ENCODE measurements at regions not wholly inside any gene's neighbourhood (a gene's known extent, or its start where the extent isn't known, plus 50 kb on each side); places are given as distances from the start of the nearest gene placed in this dataset.

GRCh38 chr9:109710830-109711229, 69.2 kb upstream of the PALM2AKAP2 start:
- Histone ChIP-seq H3K36me3 (ENCODE audit: insufficient read depth, low read length) (no peaks in the 10 kb centered on the region), H4K20me1 (ENCODE audit: insufficient read depth, low read length) (no peaks in the 10 kb centered on the region), H3K79me2 (ENCODE audit: insufficient read depth, low read depth, low read length) (no peaks in the 10 kb centered on the region), H3K9me2 (ENCODE audit: insufficient read depth, low read length) (no peaks in the 10 kb centered on the region), H2AFZ (ENCODE audit: low read length) (no peak overlapping the region), H3K4me1 (ENCODE audit: insufficient read depth, low read length, poor library complexity, severe bottlenecking) (no peaks in the 10 kb centered on the region), H3K4me2 (ENCODE audit: low read length) (no peak overlapping the region), H3K4me3 (ENCODE audit: low read depth, low read length, poor library complexity, severe bottlenecking) (no peak overlapping the region), H3K27ac (ENCODE audit: low read depth, low read length, poor library complexity, severe bottlenecking) (no peak overlapping the region), H3K9me3 (ENCODE audit: low read length) (no peaks in the 10 kb centered on the region)
- BruUV-seq (replicated peaks), result no TSS peak
- intact Hi-C loops (cut with micrococcal nuclease; ENCODE audit: unreplicated experiment), result no loop called here
- POLR2A ChIA-PET, result interaction anchor here (0.7 kb wide), 1 partner anchor 1666 kb away, joined by 3 read pairs; no protein-coding TSS in a partner anchor
- no peak for DNase-seq (ENCODE audit: low spot score)
- no peak for TF ChIP-seq EZH2phosphoT487 (IDR thresholded peaks at IDR 0.05; ENCODE audit: borderline replicate concordance, low read depth, low read length)
- no peak for TF ChIP-seq CTCF (conservative IDR thresholded peaks at IDR 0.05; ENCODE audit: low read length)
- CTCF ChIA-PET (ENCODE audit: unreplicated experiment), result no interaction called here

- no peak overlapping the region for H3K4me3 ChIP-seq (ENCODE audit: low read depth, low read length, poor library complexity, severe bottlenecking)
- ChIA-PET POLR2A (no interaction called here), CTCF (ENCODE audit: unreplicated experiment) (no interaction called here)
- no TSS peak for BruUV-seq (replicated peaks)
- no peak for DNase-seq (ENCODE audit: low spot score)
- H3K9me3 ChIP-seq (ENCODE audit: low read length), result no peaks in the 10 kb centered on the region
- TF ChIP-seq CTCF (conservative IDR thresholded peaks at IDR 0.05; ENCODE audit: low read length) (no peak), EZH2phosphoT487 (IDR thresholded peaks at IDR 0.05; ENCODE audit: borderline replicate concordance, low read depth, low read length) (no peak)
- H4K20me1 ChIP-seq (ENCODE audit: insufficient read depth, low read length), result no peaks in the 10 kb centered on the region
- H3K4me1 ChIP-seq (ENCODE audit: insufficient read depth, low read length, poor library complexity, severe bottlenecking), result no peaks in the 10 kb centered on the region
- intact Hi-C loops (cut with micrococcal nuclease; ENCODE audit: unreplicated experiment), result no loop called here
- H3K36me3 ChIP-seq (ENCODE audit: insufficient read depth, low read length), result no peaks in the 10 kb centered on the region
- no peak overlapping the region for H2AFZ ChIP-seq (ENCODE audit: low read length)
- H3K79me2 ChIP-seq (ENCODE audit: insufficient read depth, low read depth, low read length), result no peaks in the 10 kb centered on the region
- H3K9me2 ChIP-seq (ENCODE audit: insufficient read depth, low read length), result no peaks in the 10 kb centered on the region
- H3K27ac ChIP-seq (ENCODE audit: low read depth, low read length, poor library complexity, severe bottlenecking), result no peak overlapping the region
- H3K4me2 ChIP-seq (ENCODE audit: low read length), result no peak overlapping the region
These were observed 64.7 kb upstream of the PALM2AKAP2 start for GRCh38 chr9:109715344-109715743.

- TF ChIP-seq EZH2phosphoT487 (IDR thresholded peaks at IDR 0.05; ENCODE audit: borderline replicate concordance, low read depth, low read length), result no peak
- TF ChIP-seq CTCF (conservative IDR thresholded peaks at IDR 0.05; ENCODE audit: low read length), result no peak
These were observed 63.4 kb upstream of the PALM2AKAP2 start for GRCh38 chr9:109716631-109717030.

More at GRCh38 chr9:109716631-109717030, 63.4 kb upstream of the PALM2AKAP2 start:
- no peak overlapping the region for H3K4me2 ChIP-seq (ENCODE audit: low read length)
- POLR2A ChIA-PET, result no interaction called here
- H3K36me3 ChIP-seq (ENCODE audit: insufficient read depth, low read length), result no peaks in the 10 kb centered on the region
- H3K4me3 ChIP-seq (ENCODE audit: low read depth, low read length, poor library complexity, severe bottlenecking), result no peak overlapping the region
- no peaks in the 10 kb centered on the region for H3K9me2 ChIP-seq (ENCODE audit: insufficient read depth, low read length)
- H2AFZ ChIP-seq (ENCODE audit: low read length), result no peak overlapping the region
- CTCF ChIA-PET (ENCODE audit: unreplicated experiment), result no interaction called here
- intact Hi-C loops (cut with micrococcal nuclease; ENCODE audit: unreplicated experiment), result no loop called here
- no peak for DNase-seq (ENCODE audit: low spot score)
- no peaks in the 10 kb centered on the region for H3K79me2 ChIP-seq (ENCODE audit: insufficient read depth, low read depth, low read length)
- no TSS peak for BruUV-seq (replicated peaks)
- no peaks in the 10 kb centered on the region for H3K9me3 ChIP-seq (ENCODE audit: low read length)
- no peak overlapping the region for H3K27ac ChIP-seq (ENCODE audit: low read depth, low read length, poor library complexity, severe bottlenecking)
- no peaks in the 10 kb centered on the region for H3K4me1 ChIP-seq (ENCODE audit: insufficient read depth, low read length, poor library complexity, severe bottlenecking)
- H4K20me1 ChIP-seq (ENCODE audit: insufficient read depth, low read length), result no peaks in the 10 kb centered on the region
